ENCODE measurements at regions not wholly inside any gene's neighbourhood (a gene's known extent, or its start where the extent isn't known, plus 50 kb on each side); places are given as distances from the start of the nearest gene placed in this dataset.

- intact Hi-C loops (cut with micrococcal nuclease): no loop called here
Measured at GRCh38 chr5:66542711-66543110, 53.5 kb upstream of the MAST4 start.
